LNCaP clone FGC (cell line): ENCODE measurements at regions not wholly inside any gene's neighbourhood (a gene's known extent, or its start where the extent isn't known, plus 50 kb on each side); places are given as distances from the start of the nearest gene placed in this dataset.

ENCODE experiments used
- DNase-seq: peaks from one replicate; pipeline ENCODE4 v3.0.0-alpha.2; 2011; ENCODE audit warnings: low read depth
- H3K4me3 ChIP-seq: 2 replicates; pipeline ENCODE4 v1.5.1; 2011; ENCODE audit warnings: mild to moderate bottlenecking, low read depth, low read length, control low read depth
- CTCF ChIP-seq: IDR thresholded peaks from 2 replicates; pipeline ENCODE4 v1.5.1; 2012; ENCODE audit warnings: mild to moderate bottlenecking; ENCODE audit not compliant: control insufficient read depth, insufficient read depth; ENCODE audit errors: extremely low read depth

GRCh38 chr21:16028941-16029464 is 299.2 kb downstream of the USP25 start:
- TF ChIP-seq CTCF, result no peak
- DNase-seq, result no peak
- no peak overlapping the region for H3K4me3 ChIP-seq

- no peak overlapping the region for H3K4me3 ChIP-seq
- no peak for TF ChIP-seq CTCF
- no peak for DNase-seq
These were observed 303.4 kb downstream of the USP25 start for GRCh38 chr21:16033193-16033592.

DNA sequence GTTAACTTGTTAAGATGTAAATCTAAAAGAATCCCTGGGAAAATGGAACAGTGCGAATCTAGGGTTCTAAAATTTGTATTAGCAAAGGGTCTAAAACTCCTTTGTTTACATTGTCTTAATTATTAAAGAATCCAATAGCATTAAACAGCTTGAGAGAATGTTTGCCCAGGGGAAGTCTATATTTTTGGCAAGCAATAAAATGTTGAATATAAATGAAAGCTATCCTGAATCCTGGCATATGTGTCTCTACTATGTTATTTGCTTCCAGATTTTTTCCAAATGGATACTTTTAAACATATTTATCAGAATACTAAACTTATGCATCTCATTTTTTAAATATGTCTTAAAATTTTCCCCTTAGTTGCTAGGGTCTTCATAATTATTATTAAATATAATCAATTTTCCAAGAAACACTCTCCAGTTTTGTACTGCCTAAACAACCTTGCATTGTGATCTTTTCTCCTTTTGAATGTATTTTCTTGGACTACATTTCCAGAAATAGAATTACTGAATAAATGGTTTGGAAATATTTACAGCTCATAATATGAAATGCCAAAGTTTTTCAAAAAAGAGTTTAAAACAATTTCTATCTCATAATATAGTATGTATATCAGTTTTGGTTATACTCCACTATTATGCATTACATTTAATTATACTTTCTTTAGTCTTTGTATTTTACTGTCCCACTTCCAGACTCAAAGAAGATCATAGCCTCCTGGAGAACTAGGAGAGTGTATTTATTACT is 304.8 kb downstream of the USP25 start:
- DNase-seq, result no peak
- no peak for TF ChIP-seq CTCF

DNA sequence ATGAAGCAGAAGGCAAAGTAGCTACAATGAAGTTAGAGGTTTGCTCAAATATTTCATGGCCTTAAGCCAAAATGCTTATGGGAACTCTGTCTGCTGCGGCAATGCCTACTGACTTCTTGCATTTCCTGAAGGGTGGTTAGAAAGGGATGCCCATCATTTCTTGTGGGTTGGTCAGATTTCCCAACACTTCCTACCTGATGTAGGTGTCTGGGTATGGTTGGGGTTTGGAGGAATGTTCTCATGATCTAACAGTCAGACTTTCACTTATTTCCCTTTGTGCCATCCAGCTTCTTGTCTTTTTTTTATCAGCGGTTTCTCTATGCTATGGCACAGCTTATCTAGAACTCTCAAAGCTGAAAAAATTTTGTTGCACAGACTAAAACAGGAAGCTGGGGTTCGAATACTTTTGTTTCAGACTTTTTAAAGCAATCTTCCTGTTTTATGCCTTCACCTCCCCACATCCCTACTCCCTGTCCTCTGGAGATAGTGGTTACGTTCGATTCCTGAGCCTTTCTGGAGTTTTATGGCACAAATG is 307.7 kb downstream of the USP25 start:
- TF ChIP-seq CTCF, result no peak
- no peak for DNase-seq
- H3K4me3 ChIP-seq, result no peak overlapping the region

More for the DNA sequence above, 304.8 kb downstream of the USP25 start:
- no peak overlapping the region for H3K4me3 ChIP-seq

DNA sequence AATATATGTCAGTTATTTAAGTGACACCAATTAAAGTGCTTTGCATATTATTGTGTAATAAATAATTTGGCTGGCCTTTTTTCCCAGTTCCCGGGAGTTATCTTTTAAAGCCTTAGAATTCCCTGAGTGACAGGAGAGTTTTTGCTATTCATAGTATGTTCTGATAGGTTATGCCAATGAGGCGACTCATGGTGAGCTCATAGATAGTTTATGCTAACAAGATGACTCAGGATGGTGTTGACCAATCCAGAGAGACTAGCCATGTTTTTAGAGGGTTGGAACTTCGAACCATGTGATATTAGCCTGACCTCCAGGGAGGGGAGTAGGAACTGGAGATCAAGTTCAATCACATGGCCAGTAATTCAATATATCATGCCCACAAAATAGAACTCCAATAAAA is 310.8 kb downstream of the USP25 start:
- DNase-seq, result no peak
- no peak overlapping the region for H3K4me3 ChIP-seq
- no peak for TF ChIP-seq CTCF

- no peak for DNase-seq
- no peak for TF ChIP-seq CTCF
- H3K4me3 ChIP-seq, result no peak overlapping the region
These were observed 314.9 kb downstream of the USP25 start for GRCh38 chr21:16044676-16045075.
